ENCODE measurements at regions not wholly inside any gene's neighbourhood (a gene's known extent, or its start where the extent isn't known, plus 50 kb on each side); places are given as distances from the start of the nearest gene placed in this dataset.

DNA sequence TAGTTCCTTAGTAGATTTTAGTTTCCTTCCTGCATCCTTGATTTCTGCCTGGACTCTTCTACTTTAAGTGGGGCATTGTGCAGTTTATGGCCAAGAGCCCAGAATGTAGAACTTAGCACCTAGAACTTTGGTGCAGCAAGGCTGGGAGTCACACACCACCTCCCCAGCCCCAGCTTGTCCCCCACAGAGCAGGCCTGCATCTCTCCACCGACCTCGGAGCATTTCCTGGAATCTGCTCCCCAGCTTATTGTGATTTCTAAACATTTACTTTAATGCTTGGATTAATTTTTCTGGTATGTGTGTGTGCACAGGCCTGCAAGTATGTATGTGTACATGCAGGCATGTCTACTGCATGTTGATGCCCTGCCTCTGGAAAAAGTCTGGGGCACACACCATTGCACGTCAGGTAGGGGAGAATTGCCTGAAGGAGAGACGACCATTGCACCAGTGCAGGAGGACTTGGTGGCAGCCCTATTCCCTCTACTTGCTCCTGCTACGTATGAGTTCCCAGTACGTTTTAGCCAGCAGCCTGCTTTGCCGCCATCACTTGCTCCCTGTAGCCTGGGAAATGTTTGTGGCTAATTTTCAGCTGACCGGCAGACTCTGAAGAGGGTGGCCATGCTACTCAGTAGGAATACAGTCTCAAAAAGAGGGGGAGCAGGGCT is 419.9 kb upstream of the HS6ST1 start:
- no peak overlapping the region for H3K4me3 ChIP-seq (ENCODE audit: low read depth, low read length)
- TF ChIP-seq, protein P1, sequence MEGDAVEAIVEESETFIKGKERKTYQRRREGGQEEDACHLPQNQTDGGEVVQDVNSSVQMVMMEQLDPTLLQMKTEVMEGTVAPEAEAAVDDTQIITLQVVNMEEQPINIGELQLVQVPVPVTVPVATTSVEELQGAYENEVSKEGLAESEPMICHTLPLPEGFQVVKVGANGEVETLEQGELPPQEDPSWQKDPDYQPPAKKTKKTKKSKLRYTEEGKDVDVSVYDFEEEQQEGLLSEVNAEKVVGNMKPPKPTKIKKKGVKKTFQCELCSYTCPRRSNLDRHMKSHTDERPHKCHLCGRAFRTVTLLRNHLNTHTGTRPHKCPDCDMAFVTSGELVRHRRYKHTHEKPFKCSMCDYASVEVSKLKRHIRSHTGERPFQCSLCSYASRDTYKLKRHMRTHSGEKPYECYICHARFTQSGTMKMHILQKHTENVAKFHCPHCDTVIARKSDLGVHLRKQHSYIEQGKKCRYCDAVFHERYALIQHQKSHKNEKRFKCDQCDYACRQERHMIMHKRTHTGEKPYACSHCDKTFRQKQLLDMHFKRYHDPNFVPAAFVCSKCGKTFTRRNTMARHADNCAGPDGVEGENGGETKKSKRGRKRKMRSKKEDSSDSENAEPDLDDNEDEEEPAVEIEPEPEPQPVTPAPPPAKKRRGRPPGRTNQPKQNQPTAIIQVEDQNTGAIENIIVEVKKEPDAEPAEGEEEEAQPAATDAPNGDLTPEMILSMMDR (IDR thresholded peaks at IDR 0.05; ENCODE audit: low read depth, low read length), result no peak
- DNase-seq (ENCODE audit: low read depth, low spot score), result no peak
- in situ Hi-C loops (cut with HindIII; ENCODE audit: low sequenced_read_pairs), result no loop called here

DNA sequence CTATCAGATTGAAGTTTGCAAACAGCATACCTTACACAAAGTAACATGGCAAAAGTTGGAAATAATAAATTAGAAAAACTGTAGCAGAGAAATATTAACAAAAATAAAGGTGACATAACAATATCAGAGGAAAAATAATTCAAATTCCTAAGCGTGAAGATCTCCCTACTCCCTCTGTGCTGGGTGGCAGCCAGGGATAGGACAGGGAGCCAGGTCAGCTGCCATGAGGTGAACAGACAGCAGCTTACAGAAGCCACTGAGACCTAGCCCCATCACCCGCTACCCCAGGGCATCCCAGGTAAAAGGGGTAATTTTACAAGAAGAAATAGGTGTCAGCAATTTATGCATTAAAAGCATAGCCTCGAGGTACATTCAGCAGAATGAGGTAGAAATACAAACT is 423.8 kb upstream of the HS6ST1 start:
- no peak overlapping the region for H3K4me3 ChIP-seq (ENCODE audit: low read depth, low read length)
- DNase-seq (ENCODE audit: low read depth, low spot score), result no peak
- in situ Hi-C loops (cut with HindIII; ENCODE audit: low sequenced_read_pairs), result no loop called here
- TF ChIP-seq, protein P1 (IDR thresholded peaks at IDR 0.05; ENCODE audit: low read depth, low read length), result no peak

DNA sequence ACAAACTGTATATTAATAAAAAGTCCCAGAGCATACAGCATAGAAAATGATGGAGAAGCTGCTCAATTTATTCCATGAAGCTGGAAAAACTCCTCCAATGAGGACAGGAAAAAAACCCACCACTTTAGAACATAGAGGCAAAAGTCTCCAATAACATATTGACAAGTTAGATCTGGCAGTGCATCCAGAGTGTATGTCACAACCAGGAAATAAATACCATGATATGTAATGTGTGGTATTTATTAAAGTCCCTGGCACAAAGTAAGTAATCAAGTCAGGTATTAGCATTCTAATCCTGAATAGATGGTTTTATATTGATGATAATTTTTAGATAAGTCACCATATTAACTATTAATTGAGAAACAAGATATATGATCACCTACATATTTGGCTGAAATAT is 427.3 kb upstream of the HS6ST1 start:
- DNase-seq (ENCODE audit: low read depth, low spot score), result no peak
- in situ Hi-C loops (cut with HindIII; ENCODE audit: low sequenced_read_pairs), result no loop called here
- TF ChIP-seq, protein P1 (IDR thresholded peaks at IDR 0.05; ENCODE audit: low read depth, low read length), result no peak
- H3K4me3 ChIP-seq (ENCODE audit: low read depth, low read length), result no peak overlapping the region

DNA sequence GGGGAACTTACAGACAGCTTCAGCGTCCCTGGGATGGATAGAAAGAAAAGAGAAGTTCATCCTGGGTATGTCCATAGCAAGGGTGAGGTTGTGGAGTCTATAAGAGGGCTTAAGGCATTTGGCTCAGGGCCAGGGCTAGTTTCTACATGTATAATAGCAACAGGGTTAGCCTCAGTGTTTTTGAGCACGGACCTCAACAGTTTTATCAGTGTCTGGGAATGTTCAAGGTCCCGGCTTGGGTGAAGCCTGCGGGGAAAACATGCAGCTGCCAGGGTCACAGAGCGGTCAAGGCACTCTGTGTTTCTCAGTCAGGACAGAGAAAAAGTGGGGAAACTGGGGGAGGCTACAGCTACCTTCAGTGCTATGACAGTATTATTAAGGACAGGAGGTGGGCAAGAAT is 427.7 kb upstream of the HS6ST1 start:
- DNase-seq (ENCODE audit: low read depth, low spot score), result peak; percentile 97
- TF ChIP-seq, protein P1 (IDR thresholded peaks at IDR 0.05; ENCODE audit: low read depth, low read length), result no peak
- no peak overlapping the region for H3K4me3 ChIP-seq (ENCODE audit: low read depth, low read length)
- in situ Hi-C loops (cut with HindIII; ENCODE audit: low sequenced_read_pairs), result no loop called here

DNA sequence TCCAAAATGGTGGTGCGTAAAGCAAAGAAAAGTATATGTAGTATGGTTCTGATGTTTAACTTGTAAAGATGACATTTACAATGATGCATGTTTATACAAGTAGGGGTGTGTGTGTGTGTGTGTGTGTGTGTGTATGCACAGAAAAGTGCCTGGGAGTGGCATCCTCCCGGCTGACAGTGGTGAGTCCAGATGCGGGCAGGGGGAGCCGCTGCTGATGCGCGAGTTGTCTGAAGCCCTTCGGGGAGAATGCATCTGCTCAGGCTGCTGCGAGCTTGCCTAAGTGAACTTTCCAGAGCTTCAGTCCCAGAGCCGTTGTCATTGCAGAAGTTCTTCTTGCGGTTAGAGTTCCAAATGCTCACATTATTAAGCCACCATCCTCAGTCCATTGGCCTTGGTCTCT is 429.7 kb upstream of the HS6ST1 start:
- TF ChIP-seq, protein P1 (IDR thresholded peaks at IDR 0.05; ENCODE audit: low read depth, low read length), result no peak
- no peak overlapping the region for H3K4me3 ChIP-seq (ENCODE audit: low read depth, low read length)
- in situ Hi-C loops (cut with HindIII; ENCODE audit: low sequenced_read_pairs), result no loop called here
- DNase-seq (ENCODE audit: low read depth, low spot score), result no peak

DNA sequence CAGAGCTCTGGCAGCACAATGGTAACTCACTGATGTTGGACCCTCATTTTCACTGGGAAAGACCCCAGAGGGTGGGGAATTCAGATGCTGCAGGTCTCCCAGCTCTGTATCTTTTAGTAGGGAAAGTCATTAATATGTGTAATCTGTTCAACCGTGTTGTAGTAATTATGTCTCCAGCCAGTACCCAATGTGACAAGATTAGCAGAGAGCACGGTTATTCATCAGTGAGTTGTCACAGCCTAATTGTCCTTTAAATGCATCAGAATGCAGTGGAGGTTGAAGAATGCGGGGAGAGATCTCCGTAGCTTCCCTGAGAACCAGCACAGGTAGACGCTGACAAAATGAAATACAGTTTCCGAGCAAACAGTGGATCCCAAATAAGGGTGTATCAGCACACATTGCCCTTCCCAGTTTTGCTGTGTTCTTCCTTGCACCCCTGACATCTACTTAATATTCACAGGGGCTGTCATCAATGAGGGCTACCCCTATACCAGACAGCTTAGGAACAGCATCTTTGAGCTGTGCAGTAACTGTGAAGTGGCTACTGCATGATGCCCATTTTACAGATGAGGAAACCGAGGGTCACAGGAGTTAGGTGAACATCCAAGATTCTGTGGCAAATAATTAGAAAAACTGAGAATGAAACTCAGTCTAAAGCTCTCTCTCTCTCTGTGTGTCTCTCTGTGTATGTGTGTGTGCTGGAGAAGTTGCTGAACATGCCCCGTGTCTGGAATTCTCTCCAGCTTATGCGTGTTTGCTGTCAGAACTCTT is 430.4 kb upstream of the HS6ST1 start:
- no peak for DNase-seq (ENCODE audit: low read depth, low spot score)
- no peak overlapping the region for H3K4me3 ChIP-seq (ENCODE audit: low read depth, low read length)
- in situ Hi-C loops (cut with HindIII; ENCODE audit: low sequenced_read_pairs), result no loop called here
- TF ChIP-seq, protein P1 (IDR thresholded peaks at IDR 0.05; ENCODE audit: low read depth, low read length), result no peak
